Kasumi-1 (cell line): ENCODE measurements at regions not wholly inside any gene's neighbourhood (a gene's known extent, or its start where the extent isn't known, plus 50 kb on each side); places are given as distances from the start of the nearest gene placed in this dataset.
"Not testable (repeated sequence)": the region's sequence is repeated elsewhere in the genome, so short reads cannot be mapped to it uniquely, and the experiment has no call there.

Experiments
- DNase-seq, 2 experiments: peaks; one replicate each; lab custom pipeline; 2025; lab: John Stamatoyannopoulos, UW

DNA sequence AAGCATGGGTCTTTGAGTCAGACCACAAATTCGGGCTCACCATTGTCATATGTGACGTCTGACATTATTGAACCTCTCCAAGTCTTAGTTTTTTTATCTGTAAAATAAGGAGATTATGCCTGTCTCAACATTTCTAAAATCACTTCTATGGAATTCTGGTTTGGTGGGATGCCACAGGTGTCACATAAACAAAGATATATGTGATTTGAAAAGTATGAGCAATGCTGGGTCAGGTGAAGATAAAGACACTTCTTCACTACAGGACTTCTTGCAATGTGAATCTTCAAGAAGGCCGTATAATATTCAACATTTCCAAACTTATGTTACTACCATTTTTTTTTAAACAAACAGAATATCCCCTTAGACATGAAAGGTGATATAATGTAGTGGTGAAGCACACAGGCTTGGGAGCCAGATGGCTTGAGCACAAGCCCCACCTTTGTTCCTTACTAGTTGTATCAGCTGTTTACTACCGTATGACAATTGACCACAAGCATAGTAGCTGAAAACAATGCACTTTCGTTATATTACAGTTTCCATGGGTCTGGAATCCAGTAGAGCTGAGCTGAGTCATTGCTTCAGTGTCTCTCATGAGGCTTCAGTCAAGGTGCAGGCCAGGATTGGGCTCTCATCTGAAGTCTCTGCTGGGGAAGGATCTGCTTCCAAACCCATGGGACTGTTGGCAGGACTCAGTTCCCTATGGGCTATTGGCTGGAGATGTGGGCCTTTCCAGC is 87.7 kb downstream of the UTP18 start:
- DNase-seq = no peak

DNA sequence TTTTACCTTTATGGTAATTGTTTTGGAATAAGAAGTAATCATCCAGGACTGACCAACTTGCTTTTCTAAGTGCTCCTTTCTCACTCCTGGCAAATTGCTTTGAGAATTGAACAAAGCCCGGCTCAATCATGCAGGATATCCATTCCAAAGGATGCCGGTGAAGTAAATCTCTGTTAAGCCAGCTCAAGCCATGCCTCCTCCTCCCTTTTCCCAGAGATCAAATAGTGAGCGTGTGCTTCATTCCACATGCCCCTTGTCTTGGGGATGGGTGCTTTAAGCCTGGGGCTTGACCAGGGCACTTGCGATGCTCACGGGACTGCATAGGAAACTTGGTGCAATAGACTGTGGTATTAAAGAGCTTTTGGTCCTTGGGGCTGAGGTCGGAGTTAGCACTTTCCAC is 90.7 kb downstream of the UTP18 start:
- DNase-seq = no peak

GRCh38 chr17:51351890-51352289 is 91.5 kb downstream of the UTP18 start:
- no peak for DNase-seq

- no peak for DNase-seq
These were observed 92.5 kb downstream of the UTP18 start for GRCh38 chr17:51352798-51353197.

DNA sequence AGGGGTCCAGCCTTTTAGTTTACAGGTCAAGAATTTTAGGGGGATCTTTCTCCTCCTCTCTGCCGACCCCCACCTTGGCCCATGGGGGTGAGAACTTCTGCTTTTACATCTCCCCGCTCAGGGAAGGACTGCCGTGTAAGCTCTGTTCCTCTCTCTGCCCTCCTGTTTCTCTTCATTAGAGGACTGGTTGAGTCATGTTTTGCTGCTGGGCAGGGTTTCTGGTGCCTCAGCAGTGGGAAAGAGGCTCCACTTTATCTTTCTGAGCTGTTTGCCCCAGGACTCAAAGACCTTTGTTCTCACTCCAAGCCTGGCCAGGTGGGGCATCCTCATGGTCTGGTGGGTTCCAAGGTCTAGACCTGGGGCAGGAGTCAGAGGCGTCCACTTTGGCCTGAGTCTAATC is 93.0 kb downstream of the UTP18 start:
- no peak for DNase-seq

DNA sequence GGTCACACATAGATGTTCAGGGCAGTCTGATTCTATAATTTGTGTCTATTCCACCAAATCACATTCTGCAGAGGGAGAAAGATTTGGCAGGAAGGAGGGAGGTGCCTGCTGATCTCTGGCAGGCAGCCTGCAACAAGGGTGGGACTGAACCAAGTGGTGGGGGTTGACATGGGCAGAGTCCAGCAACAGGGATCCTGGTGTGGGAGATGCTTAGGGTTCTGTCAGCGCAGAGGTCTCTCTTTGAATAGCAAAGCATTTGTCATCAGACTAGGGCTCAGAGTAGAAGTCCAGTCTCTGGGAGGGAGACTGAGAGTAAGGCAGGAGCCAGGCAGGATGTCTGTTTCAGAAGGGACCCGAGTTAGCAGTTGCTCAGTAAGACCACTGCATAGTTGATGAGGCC is 94.6 kb downstream of the UTP18 start:
- DNase-seq = no peak

DNA sequence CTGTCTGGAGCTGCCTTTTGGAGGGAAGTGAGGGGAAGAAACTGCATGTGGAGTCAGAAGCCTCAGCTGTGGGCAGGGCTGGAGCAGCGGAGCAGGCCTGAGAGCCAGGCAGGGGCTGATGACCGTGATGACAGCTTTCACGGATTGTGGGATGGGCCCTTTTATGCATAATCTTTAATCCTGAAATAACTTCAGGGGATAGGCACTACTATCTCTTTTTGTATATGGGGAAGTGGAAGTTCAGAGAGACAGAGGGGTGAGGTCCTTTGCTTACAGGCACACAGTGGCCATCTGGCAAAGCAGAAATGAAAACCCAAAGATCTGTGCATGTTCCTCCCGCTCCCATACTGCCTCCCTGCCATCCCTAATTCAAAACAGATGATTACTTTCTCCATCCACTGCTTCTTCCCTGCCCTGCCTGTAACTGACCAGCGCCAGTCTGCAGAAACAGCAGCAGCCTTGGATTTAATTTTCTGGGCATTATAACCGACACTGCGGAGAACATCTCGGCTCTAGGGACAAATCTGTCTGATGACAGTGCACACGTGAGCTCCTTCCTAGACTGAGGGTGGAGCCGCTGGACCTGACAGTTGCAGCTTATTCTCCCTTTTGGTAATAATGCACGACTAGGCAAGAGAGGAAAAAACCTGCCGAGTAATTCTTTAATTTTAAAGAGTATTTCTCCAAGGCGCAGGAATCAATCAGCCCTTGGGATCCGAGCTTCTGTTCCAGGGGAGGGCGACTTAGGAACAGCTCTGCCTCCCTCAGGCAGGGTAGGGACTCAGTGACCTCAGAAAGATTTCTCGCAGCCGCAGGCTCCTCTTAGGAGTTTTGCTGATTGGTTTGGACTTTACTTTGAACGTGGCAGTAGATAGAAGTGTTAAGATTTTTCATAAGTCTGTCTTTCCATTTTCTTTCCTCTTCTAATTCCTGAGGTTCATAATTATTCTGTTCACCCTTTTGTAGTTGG is 95.4 kb downstream of the UTP18 start:
- DNase-seq = no peak

DNA sequence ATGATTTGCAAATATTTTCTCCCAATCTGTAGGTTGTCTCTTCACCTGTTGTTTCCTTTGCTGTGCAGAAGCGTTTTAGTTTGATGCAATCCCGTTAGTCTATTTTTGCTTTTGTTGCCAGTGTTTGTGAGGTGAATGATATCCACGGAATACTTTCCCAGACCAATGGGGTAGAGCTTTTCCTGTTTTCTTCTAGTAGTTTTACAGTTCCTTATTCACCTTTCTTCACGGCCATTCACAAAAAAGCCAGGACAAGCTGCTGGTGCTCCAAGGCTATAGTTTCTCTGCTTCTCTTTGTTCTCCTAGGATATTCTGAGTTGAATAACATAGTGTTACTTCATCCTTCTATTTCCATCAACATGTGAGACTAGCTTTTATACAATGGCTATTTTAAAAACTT is 98.7 kb downstream of the UTP18 start:
- DNase-seq = no peak

- no peak for DNase-seq
These were observed 102.7 kb downstream of the UTP18 start for GRCh38 chr17:51362811-51363585.

- no peak for DNase-seq
These were observed 104.7 kb downstream of the UTP18 start for GRCh38 chr17:51365090-51365489.

GRCh38 chr17:51366866-51367265 is 106.5 kb downstream of the UTP18 start:
- no peak for DNase-seq

DNA sequence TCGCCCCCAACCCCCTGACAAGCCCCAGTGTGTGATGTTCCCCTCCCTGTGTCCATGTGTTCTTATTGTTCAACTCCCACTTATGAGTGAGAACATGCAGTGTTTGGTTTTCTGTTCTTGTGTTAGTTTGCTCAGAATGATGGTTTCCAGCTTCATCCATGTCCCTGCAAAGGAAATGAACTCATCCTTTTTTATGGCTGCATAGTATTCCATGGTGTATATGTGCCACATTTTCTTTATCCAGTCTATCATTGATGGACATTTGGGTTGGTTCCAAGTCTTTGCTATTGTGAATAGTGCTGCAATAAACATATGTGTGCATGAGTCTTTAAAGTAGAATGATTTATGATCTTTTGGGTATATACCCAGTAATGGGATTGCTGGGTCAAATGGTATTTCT is 107.5 kb downstream of the UTP18 start:
- not testable (repeated sequence) for DNase-seq

- peak; percentile 47 for DNase-seq
These were observed 111.4 kb downstream of the UTP18 start for GRCh38 chr17:51371732-51372151.

GRCh38 chr17:51372345-51373004 is 112.1 kb downstream of the UTP18 start:
- DNase-seq = peak; percentile 97 to 99

DNA sequence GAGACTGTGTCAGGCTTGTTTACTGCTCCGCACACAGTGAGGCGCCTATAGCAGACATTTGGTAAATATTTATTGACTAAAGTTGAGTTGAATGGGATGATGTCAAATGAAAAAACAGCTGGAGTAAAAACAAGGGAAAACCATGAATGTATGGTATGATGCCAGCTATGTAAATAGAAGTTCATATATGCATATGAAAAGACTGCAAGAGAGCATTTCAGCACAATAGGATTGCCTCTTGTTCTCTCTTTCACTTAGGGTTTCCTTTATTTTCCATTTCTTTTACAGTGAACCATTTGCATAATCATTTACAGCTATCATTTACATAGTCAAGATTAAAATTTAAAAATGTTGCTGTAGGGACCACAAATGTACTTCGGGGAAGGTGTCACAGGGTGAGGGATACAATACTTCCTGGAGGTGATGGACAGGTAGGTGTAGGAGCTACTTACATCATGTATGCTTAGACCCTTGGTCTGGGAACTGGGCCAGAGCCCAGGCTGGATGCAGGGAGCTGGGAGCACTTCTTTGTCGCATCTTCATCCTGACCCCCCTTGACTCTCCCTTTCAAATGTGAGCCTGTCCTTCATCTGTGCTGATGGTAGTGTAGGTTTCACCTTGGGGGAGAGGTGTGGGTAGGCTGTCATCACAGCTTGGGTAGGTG is 113.3 kb downstream of the UTP18 start:
- DNase-seq = no peak

DNA sequence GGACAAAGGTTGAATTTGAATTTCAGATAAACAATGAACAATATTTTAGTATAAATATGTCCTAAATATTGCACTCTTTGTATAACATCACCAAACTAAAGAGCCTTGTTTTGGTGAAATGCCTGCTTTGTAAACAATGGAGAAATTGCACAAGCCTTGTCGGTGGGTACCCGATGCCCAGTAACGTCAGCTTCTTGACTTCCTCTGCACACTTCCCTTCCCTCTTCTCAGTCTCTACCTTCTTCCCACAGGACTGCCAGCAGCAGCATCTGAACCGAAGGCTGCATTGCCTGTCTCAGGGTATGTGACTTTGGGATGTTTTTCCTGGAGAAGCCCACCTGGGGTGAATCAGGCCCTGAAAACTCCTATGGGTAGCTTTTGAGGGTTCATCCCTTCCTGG is 113.9 kb downstream of the UTP18 start:
- DNase-seq = no peak

DNA sequence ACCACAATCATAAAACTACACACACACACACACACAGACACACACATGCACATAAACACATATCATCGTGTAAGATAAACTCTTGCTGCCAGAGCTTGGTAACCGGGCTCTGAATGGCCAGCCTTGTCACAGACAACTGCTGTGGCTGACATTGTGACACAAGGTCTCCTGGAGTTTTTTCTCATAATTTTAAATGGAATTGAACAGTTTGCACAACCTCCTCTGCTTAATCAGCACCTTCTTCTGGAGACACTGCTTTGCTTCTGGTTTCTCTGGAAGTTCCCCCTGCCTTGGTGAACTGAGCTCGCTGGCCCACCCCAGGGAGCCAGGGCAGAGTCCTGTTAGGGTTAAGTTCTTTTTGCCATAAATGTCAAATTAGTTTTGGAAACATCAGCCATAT is 115.4 kb downstream of the UTP18 start:
- DNase-seq = no peak

GRCh38 chr17:51376739-51377138 is 116.4 kb downstream of the UTP18 start:
- no peak for DNase-seq

DNA sequence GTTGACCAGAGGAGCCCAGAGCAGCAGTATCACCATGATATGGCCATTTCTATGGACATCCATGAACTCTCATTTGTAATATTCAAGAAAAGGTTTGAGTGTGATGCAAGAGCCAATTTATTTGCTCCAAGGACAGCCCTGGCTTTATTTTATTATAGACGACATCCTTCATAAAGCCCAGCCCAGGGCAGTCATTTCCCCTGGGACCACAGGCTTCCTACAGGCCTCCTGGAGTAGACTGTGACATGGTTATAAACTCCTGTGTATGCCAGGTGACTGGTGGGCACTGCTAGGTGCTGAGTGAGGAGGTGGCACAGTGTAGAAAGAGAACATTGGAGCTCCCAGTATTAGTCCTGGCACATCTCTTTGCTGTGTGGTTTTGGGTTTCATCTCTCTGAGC is 120.9 kb downstream of the UTP18 start:
- no peak for DNase-seq

GRCh38 chr17:51385208-51385607 is 124.9 kb downstream of the UTP18 start:
- DNase-seq = no peak

GRCh38 chr17:51387582-51387981 is 127.2 kb downstream of the UTP18 start:
- DNase-seq = no peak
